ENCODE measurements at regions not wholly inside any gene's neighbourhood (a gene's known extent, or its start where the extent isn't known, plus 50 kb on each side); places are given as distances from the start of the nearest gene placed in this dataset.

DNA sequence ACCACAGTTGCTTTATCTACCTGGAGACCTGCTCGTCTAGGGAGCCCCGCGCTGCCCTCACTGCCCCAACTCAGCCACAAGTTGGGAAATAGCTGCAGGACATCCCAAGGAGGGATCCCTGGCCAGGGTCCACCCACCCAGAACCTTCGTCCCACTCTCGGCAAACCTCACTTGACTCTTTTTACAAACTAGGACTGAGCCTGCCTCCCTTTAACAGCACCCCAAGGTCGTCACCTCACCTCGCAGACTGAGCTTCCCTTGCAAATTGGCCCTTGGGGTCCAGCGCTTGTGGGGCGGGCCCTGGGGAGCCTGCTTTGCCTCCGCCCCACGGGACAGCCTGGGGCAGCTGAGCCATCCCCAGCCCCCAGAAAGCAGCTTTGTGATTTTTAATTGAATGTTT lies 1505.8 kb downstream of the TBC1D22A start:
- no peak overlapping the region for H3K27ac ChIP-seq (ENCODE audit: low read length)
- no peak overlapping the region for H3K9ac ChIP-seq (ENCODE audit: low read length in 2 of 2)
- H3K4me1 ChIP-seq (ENCODE audit: control insufficient read depth, insufficient read depth, low read length) = no peaks in the 10 kb centered on the region
- H3K36me3 ChIP-seq (ENCODE audit: control insufficient read depth in 2 of 2, insufficient read depth in 2 of 2, low read length in 2 of 2) = no peaks in the 10 kb centered on the region
- no peaks in the 10 kb centered on the region for H3K9me3 ChIP-seq (ENCODE audit: control insufficient read depth in 2 of 2, low read length in 2 of 2)
- peaks cover 5 to 18% of the 10 kb centered on the region in 2 donors for H3K27me3 ChIP-seq (ENCODE audit: control insufficient read depth in 1 of 2, insufficient read depth in 2 of 2, low read length in 2 of 2)
- H3K4me3 ChIP-seq (ENCODE audit: low read length in 2 of 2) = no peak overlapping the region

DNA sequence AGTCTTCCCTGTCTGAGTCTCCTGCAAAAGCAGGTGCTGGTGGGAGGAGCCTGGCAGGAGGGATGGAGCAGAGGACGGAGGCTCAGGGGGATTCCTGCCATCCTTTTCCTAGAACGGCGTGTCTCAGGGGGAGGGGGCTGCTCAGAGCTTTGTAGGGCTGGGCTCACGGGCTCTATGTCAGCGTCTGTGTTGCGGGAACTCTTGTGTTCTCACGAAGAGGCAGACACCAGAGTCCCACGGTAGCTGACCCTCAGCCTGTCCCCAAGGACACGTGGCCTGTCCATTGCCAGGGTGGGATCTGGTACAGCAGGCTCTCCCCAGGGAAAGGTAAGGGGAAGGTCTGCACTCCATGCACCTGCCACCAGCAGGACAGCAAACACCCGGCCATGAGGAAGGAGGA lies 1505.2 kb downstream of the TBC1D22A start:
- H3K27ac ChIP-seq (ENCODE audit: low read length) = no peak overlapping the region
- H3K4me1 ChIP-seq (ENCODE audit: control insufficient read depth, insufficient read depth, low read length) = no peaks in the 10 kb centered on the region
- no peaks in the 10 kb centered on the region for H3K36me3 ChIP-seq (ENCODE audit: control insufficient read depth in 2 of 2, insufficient read depth in 2 of 2, low read length in 2 of 2)
- H3K9ac ChIP-seq (ENCODE audit: low read length in 2 of 2) = no peak overlapping the region
- no peak overlapping the region for H3K4me3 ChIP-seq (ENCODE audit: low read length in 2 of 2)
- peaks cover 5 to 20% of the 10 kb centered on the region in 2 donors for H3K27me3 ChIP-seq (ENCODE audit: control insufficient read depth in 1 of 2, insufficient read depth in 2 of 2, low read length in 2 of 2)
- H3K9me3 ChIP-seq (ENCODE audit: control insufficient read depth in 2 of 2, low read length in 2 of 2) = no peaks in the 10 kb centered on the region

DNA sequence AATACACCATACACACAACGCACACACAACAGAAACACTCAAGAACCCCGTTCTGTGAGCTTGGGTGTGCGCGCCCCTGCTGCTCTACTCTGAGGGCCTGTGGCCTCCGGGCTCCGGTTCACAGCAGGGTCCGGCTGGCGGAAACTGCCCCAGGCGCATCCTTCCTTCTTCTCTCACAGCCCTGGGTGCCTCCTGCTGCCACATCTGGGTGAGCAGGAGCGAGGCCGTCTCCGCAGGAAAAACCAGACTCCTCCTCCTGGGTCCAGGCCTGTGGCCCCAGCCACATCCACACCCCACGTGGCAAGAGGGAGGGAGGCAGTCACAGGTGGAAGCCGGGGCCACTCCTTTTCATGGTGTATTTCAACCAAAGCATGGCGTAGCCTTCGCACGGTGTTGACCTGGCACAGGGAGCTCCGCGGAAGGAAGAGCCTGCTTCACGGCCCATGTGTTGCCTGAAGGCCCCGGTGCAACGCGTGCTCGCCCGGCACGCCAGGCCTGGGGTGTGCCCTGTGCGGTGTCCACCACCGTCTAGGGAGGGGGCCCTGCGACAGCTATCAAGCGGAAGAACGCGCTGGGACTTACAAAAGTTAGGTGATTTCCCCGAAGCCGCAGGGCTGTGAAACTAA lies 1502.7 kb downstream of the TBC1D22A start:
- Histone ChIP-seq H3K4me3 (ENCODE audit: low read length in 2 of 2) (no peak overlapping the region), H3K9ac (ENCODE audit: low read length in 2 of 2) (no peak overlapping the region), H3K9me3 (ENCODE audit: control insufficient read depth in 2 of 2, low read length in 2 of 2) (no peaks in the 10 kb centered on the region), H3K27me3 (ENCODE audit: control insufficient read depth in 1 of 2, insufficient read depth in 2 of 2, low read length in 2 of 2) (peaks cover 5 to 20% of the 10 kb centered on the region in 2 donors), H3K36me3 (ENCODE audit: control insufficient read depth in 2 of 2, insufficient read depth in 2 of 2, low read length in 2 of 2) (no peaks in the 10 kb centered on the region), H3K27ac (ENCODE audit: low read length) (no peak overlapping the region), H3K4me1 (ENCODE audit: control insufficient read depth, insufficient read depth, low read length) (no peaks in the 10 kb centered on the region)

DNA sequence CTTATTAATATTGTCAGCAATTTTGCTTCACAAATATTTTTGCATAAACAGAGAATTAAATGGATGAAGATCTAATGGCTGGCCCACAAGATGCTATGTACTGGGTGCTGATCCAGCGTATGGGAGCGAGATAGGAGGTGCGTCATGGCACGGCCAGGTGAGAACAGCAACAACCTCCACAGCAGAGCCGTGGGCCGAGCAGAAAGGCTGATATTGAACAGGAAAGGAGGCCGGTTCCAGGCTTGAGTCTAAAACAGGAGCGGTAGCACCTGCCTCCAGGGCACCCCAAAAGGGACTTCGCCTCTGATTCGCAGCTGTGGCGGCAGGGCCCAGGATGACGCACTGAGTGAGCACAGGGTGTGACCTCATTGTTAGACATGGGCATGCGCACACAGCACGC lies 1502.1 kb downstream of the TBC1D22A start:
- H3K4me1 ChIP-seq (ENCODE audit: control insufficient read depth, insufficient read depth, low read length) = no peaks in the 10 kb centered on the region
- peaks cover 5 to 20% of the 10 kb centered on the region in 2 donors for H3K27me3 ChIP-seq (ENCODE audit: control insufficient read depth in 1 of 2, insufficient read depth in 2 of 2, low read length in 2 of 2)
- H3K9ac ChIP-seq (ENCODE audit: low read length in 2 of 2) = no peak overlapping the region
- H3K9me3 ChIP-seq (ENCODE audit: control insufficient read depth in 2 of 2, low read length in 2 of 2) = no peaks in the 10 kb centered on the region
- H3K36me3 ChIP-seq (ENCODE audit: control insufficient read depth in 2 of 2, insufficient read depth in 2 of 2, low read length in 2 of 2) = no peaks in the 10 kb centered on the region
- no peak overlapping the region for H3K27ac ChIP-seq (ENCODE audit: low read length)
- H3K4me3 ChIP-seq (ENCODE audit: low read length in 2 of 2) = no peak overlapping the region

DNA sequence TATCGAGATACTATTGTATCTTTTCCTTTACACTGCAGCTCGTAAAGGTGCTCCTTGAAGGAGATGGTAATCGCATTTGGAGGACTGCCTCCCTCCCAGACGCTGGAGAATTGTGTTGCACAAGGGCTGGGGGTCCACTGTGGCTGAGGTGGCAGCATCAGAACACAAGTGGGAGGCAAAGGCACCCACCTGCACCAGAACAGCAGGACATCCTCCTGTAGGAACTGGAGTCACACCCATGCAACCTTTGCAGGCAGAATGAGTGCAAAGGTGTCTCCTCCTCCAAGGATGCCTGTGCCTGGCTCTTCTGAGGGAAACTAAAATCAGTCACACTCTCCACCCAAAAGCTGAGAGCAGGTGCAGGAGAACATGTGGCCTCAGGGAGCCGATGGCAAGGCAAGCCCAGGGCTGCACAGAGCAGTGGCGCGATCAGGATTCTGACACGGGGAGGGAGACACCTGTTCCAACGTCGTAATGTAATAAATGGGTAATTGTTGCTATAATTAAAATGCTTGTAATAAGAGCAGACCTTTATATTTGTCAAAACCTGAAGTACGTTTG lies 1501.4 kb downstream of the TBC1D22A start:
- H3K36me3 ChIP-seq (ENCODE audit: control insufficient read depth in 2 of 2, insufficient read depth in 2 of 2, low read length in 2 of 2) = no peaks in the 10 kb centered on the region
- no peak overlapping the region for H3K27ac ChIP-seq (ENCODE audit: low read length)
- no peaks in the 10 kb centered on the region for H3K4me1 ChIP-seq (ENCODE audit: control insufficient read depth, insufficient read depth, low read length)
- no peaks in the 10 kb centered on the region for H3K9me3 ChIP-seq (ENCODE audit: control insufficient read depth in 2 of 2, low read length in 2 of 2)
- no peak overlapping the region for H3K9ac ChIP-seq (ENCODE audit: low read length in 2 of 2)
- peaks cover 5 to 15% of the 10 kb centered on the region in 2 donors for H3K27me3 ChIP-seq (ENCODE audit: control insufficient read depth in 1 of 2, insufficient read depth in 2 of 2, low read length in 2 of 2)
- no peak overlapping the region for H3K4me3 ChIP-seq (ENCODE audit: low read length in 2 of 2)

DNA sequence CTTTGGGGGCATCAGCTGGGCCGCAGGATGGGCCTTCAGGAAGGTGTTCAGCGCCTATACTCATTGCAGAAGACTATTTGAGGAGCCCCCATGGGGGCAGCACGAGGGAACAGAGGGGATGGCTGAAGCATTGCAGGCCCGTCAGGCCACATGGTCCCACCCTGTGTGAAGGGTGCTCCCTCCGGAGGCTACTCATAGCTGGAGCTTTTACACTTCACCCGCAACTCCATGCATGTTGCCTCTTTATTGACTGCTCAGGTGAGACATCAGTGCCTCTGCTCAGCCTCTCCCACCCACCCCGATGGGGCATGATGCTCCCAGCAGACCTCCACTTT lies 1500.9 kb downstream of the TBC1D22A start:
- Histone ChIP-seq H3K36me3 (ENCODE audit: control insufficient read depth in 2 of 2, insufficient read depth in 2 of 2, low read length in 2 of 2) (no peaks in the 10 kb centered on the region), H3K27me3 (ENCODE audit: control insufficient read depth in 1 of 2, insufficient read depth in 2 of 2, low read length in 2 of 2) (peaks cover 5 to 15% of the 10 kb centered on the region in 2 donors)

DNA sequence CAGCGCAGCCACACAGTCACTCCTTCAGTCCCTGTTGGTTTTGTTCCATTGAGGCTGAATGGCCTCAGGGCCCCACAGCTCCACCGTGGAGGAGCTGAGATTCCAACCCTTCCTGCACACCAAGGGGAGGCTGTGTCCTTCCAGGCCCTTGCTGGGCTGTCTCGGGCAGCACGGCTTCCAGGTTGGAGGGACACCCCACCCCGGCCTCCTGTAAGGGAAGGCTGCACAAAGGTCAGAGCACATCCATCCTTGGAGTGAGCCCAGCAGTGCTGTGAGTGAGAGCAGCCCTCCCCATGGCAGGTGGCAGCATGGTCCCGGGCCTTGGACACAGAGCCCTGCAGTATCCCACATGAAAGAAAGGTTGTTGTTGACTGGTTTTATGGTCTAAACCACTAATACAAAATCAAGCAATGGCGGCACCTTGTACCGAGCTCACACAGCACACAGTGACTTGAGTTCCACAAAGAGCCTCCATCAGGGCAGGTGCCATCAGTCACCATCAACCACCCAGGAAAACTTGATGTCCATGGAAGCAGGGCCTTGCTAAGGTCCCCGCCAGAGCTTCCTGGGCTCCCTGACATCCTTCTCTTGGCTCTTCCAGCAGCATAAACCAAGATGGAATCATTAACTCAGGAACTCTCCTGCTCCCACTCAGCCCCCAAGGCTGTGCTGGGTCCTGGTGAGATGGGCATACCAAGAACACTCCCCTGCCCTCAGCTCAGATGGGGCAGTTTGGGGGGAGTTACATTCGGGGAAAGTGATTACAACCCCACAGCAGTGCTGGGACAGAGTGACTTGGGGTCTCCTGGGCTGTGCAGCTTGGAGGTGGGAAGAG lies 1500.4 kb downstream of the TBC1D22A start:
- H3K27ac ChIP-seq (ENCODE audit: low read length) = no peak overlapping the region
- no peaks in the 10 kb centered on the region for H3K4me1 ChIP-seq (ENCODE audit: control insufficient read depth, insufficient read depth, low read length)
- no peak overlapping the region for H3K9ac ChIP-seq (ENCODE audit: low read length in 2 of 2)
- no peaks in the 10 kb centered on the region for H3K36me3 ChIP-seq (ENCODE audit: control insufficient read depth in 2 of 2, insufficient read depth in 2 of 2, low read length in 2 of 2)
- H3K4me3 ChIP-seq (ENCODE audit: low read length in 2 of 2) = no peak overlapping the region
- peaks cover 2 to 13% of the 10 kb centered on the region in 2 donors for H3K27me3 ChIP-seq (ENCODE audit: control insufficient read depth in 1 of 2, insufficient read depth in 2 of 2, low read length in 2 of 2)
- H3K9me3 ChIP-seq (ENCODE audit: control insufficient read depth in 2 of 2, low read length in 2 of 2) = no peaks in the 10 kb centered on the region

More for the DNA sequence above, 1500.9 kb downstream of the TBC1D22A start:
- H3K4me1 ChIP-seq (ENCODE audit: control insufficient read depth, insufficient read depth, low read length) = no peaks in the 10 kb centered on the region
- H3K27ac ChIP-seq (ENCODE audit: low read length) = no peak overlapping the region
- no peak overlapping the region for H3K4me3 ChIP-seq (ENCODE audit: low read length in 2 of 2)
- no peaks in the 10 kb centered on the region for H3K9me3 ChIP-seq (ENCODE audit: control insufficient read depth in 2 of 2, low read length in 2 of 2)
- no peak overlapping the region for H3K9ac ChIP-seq (ENCODE audit: low read length in 2 of 2)

DNA sequence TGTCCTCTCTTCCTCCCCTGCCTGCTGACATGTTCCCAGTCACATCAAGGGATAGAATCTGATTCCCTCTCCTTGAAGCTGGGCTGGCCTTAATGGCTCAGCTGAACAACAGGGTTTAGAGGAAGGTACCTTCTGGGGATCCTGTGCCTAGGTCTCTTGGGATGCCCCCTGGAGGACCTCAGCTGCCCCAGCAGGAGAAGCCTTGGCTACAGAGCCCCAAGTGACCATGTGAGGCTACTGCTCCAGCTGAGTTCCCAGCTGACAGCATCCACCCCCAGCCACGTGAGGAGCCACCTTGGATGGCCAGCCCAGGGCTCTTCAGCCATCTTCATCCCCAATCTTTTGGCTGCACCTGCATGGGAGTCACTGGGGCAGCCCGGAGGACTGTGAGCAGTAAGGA lies 1499.3 kb downstream of the TBC1D22A start:
- peaks cover 0 to 11% of the 10 kb centered on the region in 2 donors for H3K27me3 ChIP-seq (ENCODE audit: control insufficient read depth in 1 of 2, insufficient read depth in 2 of 2, low read length in 2 of 2)
- H3K4me1 ChIP-seq (ENCODE audit: control insufficient read depth, insufficient read depth, low read length) = no peaks in the 10 kb centered on the region
- H3K36me3 ChIP-seq (ENCODE audit: control insufficient read depth in 2 of 2, insufficient read depth in 2 of 2, low read length in 2 of 2) = no peaks in the 10 kb centered on the region
- no peaks in the 10 kb centered on the region for H3K9me3 ChIP-seq (ENCODE audit: control insufficient read depth in 2 of 2, low read length in 2 of 2)
- H3K27ac ChIP-seq (ENCODE audit: low read length) = no peak overlapping the region
- no peak overlapping the region for H3K9ac ChIP-seq (ENCODE audit: low read length in 2 of 2)
- no peak overlapping the region for H3K4me3 ChIP-seq (ENCODE audit: low read length in 2 of 2)

DNA sequence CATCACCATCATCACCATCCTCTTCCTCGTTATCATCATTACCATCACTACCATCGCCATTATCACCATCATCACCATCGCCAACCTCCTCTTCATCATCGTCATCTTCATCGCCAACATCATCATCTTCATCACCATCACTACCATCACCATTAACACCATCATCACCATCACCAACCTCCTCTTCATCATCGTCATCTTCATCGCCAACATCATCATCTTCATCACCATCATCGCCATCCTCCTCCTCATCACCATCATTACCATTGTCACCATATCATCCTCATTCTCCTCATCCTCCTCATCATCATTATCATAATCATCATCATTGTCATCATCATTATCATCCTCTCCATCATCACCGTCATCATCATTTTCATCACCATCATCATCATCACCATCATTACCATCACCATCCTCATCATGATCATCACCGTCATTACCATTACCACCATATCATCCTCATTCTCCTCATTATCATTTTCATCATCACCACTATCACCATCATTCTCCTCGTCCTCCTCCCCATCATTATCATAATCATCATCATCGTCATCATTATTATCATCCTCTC lies 1498.7 kb downstream of the TBC1D22A start:
- Histone ChIP-seq H3K27ac (ENCODE audit: low read length) (no peak overlapping the region), H3K4me1 (ENCODE audit: control insufficient read depth, insufficient read depth, low read length) (no peaks in the 10 kb centered on the region), H3K27me3 (ENCODE audit: control insufficient read depth in 1 of 2, insufficient read depth in 2 of 2, low read length in 2 of 2) (peaks cover 3 to 9% of the 10 kb centered on the region in 2 donors), H3K4me3 (ENCODE audit: low read length in 2 of 2) (no peak overlapping the region), H3K9me3 (ENCODE audit: control insufficient read depth in 2 of 2, low read length in 2 of 2) (no peaks in the 10 kb centered on the region), H3K36me3 (ENCODE audit: control insufficient read depth in 2 of 2, insufficient read depth in 2 of 2, low read length in 2 of 2) (no peaks in the 10 kb centered on the region), H3K9ac (ENCODE audit: low read length in 2 of 2) (no peak overlapping the region)

DNA sequence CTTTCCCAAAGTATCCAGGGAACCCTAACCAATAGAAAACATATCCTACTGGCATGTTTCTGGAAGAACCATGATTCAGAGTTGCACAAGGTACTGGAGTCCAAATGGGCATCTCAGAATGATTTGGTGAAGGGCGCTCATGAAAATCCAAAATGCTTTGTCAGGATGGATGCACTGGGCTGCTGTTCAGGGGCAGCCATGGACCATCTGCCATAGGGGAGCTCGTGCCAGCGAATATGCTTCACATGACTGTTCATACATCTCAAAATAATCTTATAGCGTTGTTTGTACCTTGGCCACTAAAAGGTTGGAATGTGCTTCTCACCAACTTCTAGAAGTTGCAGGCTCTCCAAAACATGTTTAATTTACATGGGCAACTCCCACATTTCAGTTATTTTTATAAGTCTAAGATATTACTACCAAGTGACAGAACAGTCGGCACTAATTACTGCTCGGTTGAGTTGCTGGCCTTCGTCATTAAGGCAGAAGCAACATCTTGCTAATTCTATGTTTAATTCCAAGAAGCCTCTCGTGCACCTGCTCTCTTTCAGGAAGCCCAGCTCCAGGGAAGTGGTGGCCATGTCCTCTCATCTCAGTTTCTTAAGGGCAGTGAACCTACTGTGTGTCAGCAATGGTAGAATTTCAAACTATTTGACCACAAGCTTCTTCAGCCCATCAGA lies 1497.7 kb downstream of the TBC1D22A start:
- Histone ChIP-seq H3K4me1 (ENCODE audit: control insufficient read depth, insufficient read depth, low read length) (no peaks in the 10 kb centered on the region), H3K27ac (ENCODE audit: low read length) (no peak overlapping the region), H3K27me3 (ENCODE audit: control insufficient read depth in 1 of 2, insufficient read depth in 2 of 2, low read length in 2 of 2) (peaks cover 5 to 7% of the 10 kb centered on the region in 2 donors), H3K36me3 (ENCODE audit: control insufficient read depth in 2 of 2, insufficient read depth in 2 of 2, low read length in 2 of 2) (no peaks in the 10 kb centered on the region), H3K9me3 (ENCODE audit: control insufficient read depth in 2 of 2, low read length in 2 of 2) (no peaks in the 10 kb centered on the region), H3K9ac (ENCODE audit: low read length in 2 of 2) (no peak overlapping the region), H3K4me3 (ENCODE audit: low read length in 2 of 2) (no peak overlapping the region)

All from stomach smooth muscle (tissue), 2 donors.